Ectodermal cell (in vitro differentiated cells): ENCODE measurements at regions not wholly inside any gene's neighbourhood (a gene's known extent, or its start where the extent isn't known, plus 50 kb on each side); places are given as distances from the start of the nearest gene placed in this dataset.
"Not testable (repeated sequence)": the region's sequence is repeated elsewhere in the genome, so short reads cannot be mapped to it uniquely, and the experiment has no call there.

Experiments used
- H3K27ac ChIP-seq: 2 replicates; pipeline ENCODE4 v1.7.0; 2013; ENCODE audit warnings: mild to moderate bottlenecking, low read depth, low read length; ENCODE audit not compliant: insufficient read depth, poor library complexity, severe bottlenecking
- H3K27me3 ChIP-seq: 2 replicates; pipeline ENCODE4 v1.7.0; 2013; ENCODE audit warnings: mild to moderate bottlenecking, low read length; ENCODE audit not compliant: insufficient read depth, control insufficient read depth, poor library complexity, severe bottlenecking
- H3K36me3 ChIP-seq: one replicate; pipeline ENCODE4 v1.7.0; 2013; ENCODE audit warnings: low read length; ENCODE audit not compliant: control insufficient read depth, insufficient read depth
- H3K4me1 ChIP-seq: one replicate; pipeline ENCODE4 v1.7.0; 2013; ENCODE audit warnings: low read length; ENCODE audit not compliant: control insufficient read depth, insufficient read depth
- H3K4me3 ChIP-seq: 2 replicates; pipeline ENCODE4 v1.7.0; 2013; ENCODE audit warnings: low read depth, low read length, control low read depth; ENCODE audit not compliant: insufficient read depth
- H3K9me3 ChIP-seq: 2 replicates; pipeline ENCODE4 v1.7.0; 2013; ENCODE audit warnings: mild to moderate bottlenecking, low read length, moderate library complexity; ENCODE audit not compliant: control insufficient read depth
- WGBS, 2 experiments: methylation state at CpG; one replicate each; pipeline ENCODE4 v1.1.7; 2013; ENCODE audit warnings: missing lambda C conversion rate in 2 of 2; 5-methylcytosine and 5-hydroxymethylcytosine counted together

GRCh38 chr12:72925716-72926115, 653.5 kb downstream of the TRHDE start:
- Histone ChIP-seq H3K4me3 (no peak overlapping the region), H3K27ac (no peak overlapping the region), H3K36me3 (no peaks in the 10 kb centered on the region), H3K27me3 (no peaks in the 10 kb centered on the region), H3K9me3 (no peaks in the 10 kb centered on the region), H3K4me1 (no peaks in the 10 kb centered on the region)
- 87 to 95% methylated on average over 2 of the region's 2 CpGs for WGBS, 2 experiments

GRCh38 chr12:72931838-72932237, 659.7 kb downstream of the TRHDE start:
- H3K4me3 ChIP-seq, H3K36me3 ChIP-seq, H3K27ac ChIP-seq, H3K27me3 ChIP-seq, H3K4me1 ChIP-seq, H3K9me3 ChIP-seq: not testable (repeated sequence)
- 94 to 97% methylated on average over 7 of the region's 7 CpGs for WGBS, 2 experiments

GRCh38 chr12:72937486-72937885, 665.3 kb downstream of the TRHDE start:
- Histone ChIP-seq H3K36me3 (no peaks in the 10 kb centered on the region), H3K27me3 (no peaks in the 10 kb centered on the region), H3K4me3 (no peak overlapping the region), H3K27ac (no peak overlapping the region), H3K9me3 (no peaks in the 10 kb centered on the region), H3K4me1 (no peaks in the 10 kb centered on the region)
- WGBS, 2 experiments = 97 to 100% methylated on average over 1 of the region's 1 CpG

GRCh38 chr12:72957454-72957853, 685.3 kb downstream of the TRHDE start:
- Histone ChIP-seq H3K4me3 (no peak overlapping the region), H3K27ac (no peak overlapping the region), H3K36me3 (no peaks in the 10 kb centered on the region), H3K27me3 (no peaks in the 10 kb centered on the region), H3K4me1 (no peaks in the 10 kb centered on the region), H3K9me3 (no peaks in the 10 kb centered on the region)
- 94 to 95% methylated on average over 1 to 3 of the region's 3 CpGs for WGBS, 2 experiments

- Histone ChIP-seq H3K27ac (no peak overlapping the region), H3K27me3 (no peaks in the 10 kb centered on the region)
These were observed 694.5 kb downstream of the TRHDE start for GRCh38 chr12:72966684-72967083.

GRCh38 chr12:72974954-72975555, 702.9 kb downstream of the TRHDE start:
- H3K27me3 ChIP-seq = no peaks in the 10 kb centered on the region
- WGBS, 2 experiments = 89 to 92% methylated on average over 9 to 10 of the region's 10 CpGs
- no peaks in the 10 kb centered on the region for H3K4me1 ChIP-seq
- no peak overlapping the region for H3K27ac ChIP-seq
- H3K4me3 ChIP-seq = no peak overlapping the region
- no peaks in the 10 kb centered on the region for H3K9me3 ChIP-seq
- H3K36me3 ChIP-seq = no peaks in the 10 kb centered on the region

More at GRCh38 chr12:72966684-72967083, 694.5 kb downstream of the TRHDE start:
- H3K9me3 ChIP-seq = no peaks in the 10 kb centered on the region
- 61 to 69% methylated on average over 2 of the region's 3 CpGs for WGBS, 2 experiments
- no peaks in the 10 kb centered on the region for H3K36me3 ChIP-seq
- H3K4me1 ChIP-seq = no peaks in the 10 kb centered on the region
- H3K4me3 ChIP-seq = no peak overlapping the region

GRCh38 chr12:72978999-72979398, 706.8 kb downstream of the TRHDE start:
- Histone ChIP-seq H3K27me3 (no peaks in the 10 kb centered on the region), H3K4me1 (no peaks in the 10 kb centered on the region), H3K4me3 (no peak overlapping the region), H3K36me3 (no peaks in the 10 kb centered on the region), H3K9me3 (no peaks in the 10 kb centered on the region), H3K27ac (no peak overlapping the region)
- 92 to 94% methylated on average over 4 of the region's 4 CpGs for WGBS, 2 experiments

GRCh38 chr12:72982356-72982755, 710.2 kb downstream of the TRHDE start:
- WGBS, 2 experiments = 91 to 95% methylated on average over 5 of the region's 5 CpGs
- Histone ChIP-seq H3K27me3 (no peaks in the 10 kb centered on the region), H3K9me3 (no peaks in the 10 kb centered on the region), H3K4me3 (no peak overlapping the region), H3K4me1 (no peaks in the 10 kb centered on the region), H3K27ac (no peak overlapping the region), H3K36me3 (no peaks in the 10 kb centered on the region)

GRCh38 chr12:72986963-72987362, 714.8 kb downstream of the TRHDE start:
- Histone ChIP-seq H3K27me3 (no peaks in the 10 kb centered on the region), H3K4me1 (no peaks in the 10 kb centered on the region), H3K9me3 (no peaks in the 10 kb centered on the region), H3K36me3 (no peaks in the 10 kb centered on the region), H3K27ac (no peak overlapping the region), H3K4me3 (no peak overlapping the region)
- WGBS, 2 experiments = 86% methylated on average over 1 of the region's 1 CpG; no CpG with 5 or more reads in 1 of the 2 experiments

- Histone ChIP-seq H3K4me3 (no peak overlapping the region), H3K4me1 (no peaks in the 10 kb centered on the region), H3K9me3 (no peaks in the 10 kb centered on the region), H3K27me3 (no peaks in the 10 kb centered on the region), H3K36me3 (no peaks in the 10 kb centered on the region), H3K27ac (no peak overlapping the region)
- 94 to 98% methylated on average over 3 to 4 of the region's 4 CpGs for WGBS, 2 experiments
These were observed 717.3 kb downstream of the TRHDE start for GRCh38 chr12:72989458-72989947.

- not testable (repeated sequence) for H3K36me3 ChIP-seq, H3K27ac ChIP-seq, H3K4me1 ChIP-seq, H3K27me3 ChIP-seq, H3K4me3 ChIP-seq, H3K9me3 ChIP-seq
These were observed 722.9 kb downstream of the TRHDE start for GRCh38 chr12:72995029-72995428.
